ENCODE measurements at regions not wholly inside any gene's neighbourhood (a gene's known extent, or its start where the extent isn't known, plus 50 kb on each side); places are given as distances from the start of the nearest gene placed in this dataset.

- no peak for TF ChIP-seq CTCF (IDR thresholded peaks at IDR 0.05)
- TF ChIP-seq POLR2A (IDR thresholded peaks at IDR 0.05): no peak
These were observed 346.7 kb upstream of the TGFBR2 start for GRCh38 chr3:30259730-30260129.
